ENCODE measurements at regions not wholly inside any gene's neighbourhood (a gene's known extent, or its start where the extent isn't known, plus 50 kb on each side); places are given as distances from the start of the nearest gene placed in this dataset.

- DNase-seq: no peak
Measured at GRCh38 chr2:128710729-128711128, 392.1 kb upstream of the HS6ST1 start.

- no peak for DNase-seq
Measured at GRCh38 chr2:128714285-128714684, 395.6 kb upstream of the HS6ST1 start.

- DNase-seq: no peak
Measured at GRCh38 chr2:128714851-128715312, 396.2 kb upstream of the HS6ST1 start.

GRCh38 chr2:128715360-128715759 lies 396.7 kb upstream of the HS6ST1 start:
- DNase-seq: no peak

- no peak for DNase-seq
Measured at GRCh38 chr2:128716299-128716721, 397.6 kb upstream of the HS6ST1 start.

- DNase-seq: no peak
Measured at GRCh38 chr2:128717758-128718710, 399.4 kb upstream of the HS6ST1 start.

- no peak for DNase-seq
Measured at GRCh38 chr2:128720080-128721022, 401.7 kb upstream of the HS6ST1 start.

GRCh38 chr2:128721096-128721495 lies 402.4 kb upstream of the HS6ST1 start:
- DNase-seq: no peak

- DNase-seq: no peak
Measured at GRCh38 chr2:128722489-128722888, 403.8 kb upstream of the HS6ST1 start.

GRCh38 chr2:128724547-128724946 lies 405.9 kb upstream of the HS6ST1 start:
- no peak for DNase-seq

- DNase-seq: no peak
Measured at GRCh38 chr2:128724972-128725371, 406.3 kb upstream of the HS6ST1 start.

GRCh38 chr2:128726236-128726635 lies 407.6 kb upstream of the HS6ST1 start:
- DNase-seq: no peak

GRCh38 chr2:128726911-128727310 lies 408.2 kb upstream of the HS6ST1 start:
- no peak for DNase-seq

GRCh38 chr2:128727404-128727803 lies 408.7 kb upstream of the HS6ST1 start:
- no peak for DNase-seq

- DNase-seq: no peak
Measured at GRCh38 chr2:128727914-128728313, 409.2 kb upstream of the HS6ST1 start.

GRCh38 chr2:128729051-128729450 lies 410.4 kb upstream of the HS6ST1 start:
- DNase-seq: no peak

- no peak for DNase-seq
Measured at GRCh38 chr2:128731994-128732650, 413.5 kb upstream of the HS6ST1 start.

- DNase-seq: no peak
Measured at GRCh38 chr2:128732976-128733431, 414.3 kb upstream of the HS6ST1 start.

- no peak for DNase-seq
Measured at GRCh38 chr2:128733450-128733849, 414.8 kb upstream of the HS6ST1 start.

GRCh38 chr2:128734521-128735295 lies 416.0 kb upstream of the HS6ST1 start:
- DNase-seq: no peak

GRCh38 chr2:128735296-128735960 lies 416.8 kb upstream of the HS6ST1 start:
- DNase-seq: no peak

All from stimulated activated CD4-positive, alpha-beta T cell treated with anti-CD3 and anti-CD28 coated beads, Interleukin-12 subunit alpha, Interleukin-12 subunit beta, amount 100 ng/mL, for 4 hours (primary cell).